ENCODE measurements at regions not wholly inside any gene's neighbourhood (a gene's known extent, or its start where the extent isn't known, plus 50 kb on each side); places are given as distances from the start of the nearest gene placed in this dataset.

- no peak for TF ChIP-seq CTCF (conservative IDR thresholded peaks at IDR 0.05; ENCODE audit: low read length)
- TF ChIP-seq EZH2phosphoT487 (IDR thresholded peaks at IDR 0.05; ENCODE audit: borderline replicate concordance): no peak
Observed at GRCh38 chr4:67036791-67037190, 508.5 kb downstream of the CENPC start.
